Parathyroid adenoma (tissue), 2 donors: ENCODE measurements at regions not wholly inside any gene's neighbourhood (a gene's known extent, or its start where the extent isn't known, plus 50 kb on each side); places are given as distances from the start of the nearest gene placed in this dataset.
"Not testable (repeated sequence)": the region's sequence is repeated elsewhere in the genome, so short reads cannot be mapped to it uniquely, and the experiment has no call there.

Experiments
- H2AFZ ChIP-seq: fragments of 300-600 bp; sonication (generic); one replicate; pipeline ENCODE4 v1.7.0; 2017; ENCODE audit warnings: antibody characterized with exemption, mild to moderate bottlenecking
- H3K27ac ChIP-seq: fragments of 300-600 bp; sonication (generic); one replicate; pipeline ENCODE4 v1.7.0; 2017
- H3K27me3 ChIP-seq: fragments of 300-600 bp; sonication (generic); one replicate; pipeline ENCODE4 v1.7.0; 2017; ENCODE audit warnings: low read length; ENCODE audit not compliant: control insufficient read depth, insufficient read depth
- H3K36me3 ChIP-seq: fragments of 300-600 bp; sonication (generic); one replicate; pipeline ENCODE4 v1.7.0; 2017; ENCODE audit warnings: low read length; ENCODE audit not compliant: control insufficient read depth, insufficient read depth
- H3K4me1 ChIP-seq: fragments of 300-600 bp; sonication (generic); one replicate; pipeline ENCODE4 v1.7.0; 2017; ENCODE audit warnings: control low read depth
- H3K4me2 ChIP-seq: fragments of 300-600 bp; sonication (generic); one replicate; pipeline ENCODE4 v1.7.0; 2017; ENCODE audit warnings: low read length
- H3K4me3 ChIP-seq: fragments of 300-600 bp; sonication (generic); one replicate; pipeline ENCODE4 v1.7.0; 2017; ENCODE audit warnings: low read depth, low read length
- H3K79me2 ChIP-seq: fragments of 300-600 bp; sonication (generic); one replicate; pipeline ENCODE4 v1.7.0; 2017; ENCODE audit warnings: control low read depth
- H3K9ac ChIP-seq: fragments of 300-600 bp; sonication (generic); one replicate; pipeline ENCODE4 v1.7.0; 2017; ENCODE audit warnings: mild to moderate bottlenecking
- H3K9me3 ChIP-seq: fragments of 300-600 bp; sonication (generic); one replicate; pipeline ENCODE4 v1.7.0; 2017; ENCODE audit warnings: low read length; ENCODE audit not compliant: control insufficient read depth
- CTCF ChIP-seq: fragments of 300-600 bp; sonication (generic); IDR thresholded peaks from one replicate; pipeline ENCODE4 v1.7.0; 2017; ENCODE audit warnings: antibody characterized with exemption, mild to moderate bottlenecking
- donor health status: primary hyperparathyroidism.

GRCh38 chr2:88999365-88999764, 307.9 kb downstream of the RPIA start:
- Histone ChIP-seq H3K36me3 (no peaks in the 10 kb centered on the region), H2AFZ (no peak overlapping the region), H3K4me3 (no peak overlapping the region), H3K4me2 (no peak overlapping the region), H3K27ac (no peak overlapping the region), H3K9ac (no peak overlapping the region), H3K4me1 (no peaks in the 10 kb centered on the region), H3K79me2 (no peaks in the 10 kb centered on the region), H3K9me3 (no peaks in the 10 kb centered on the region), H3K27me3 (no peaks in the 10 kb centered on the region)
- TF ChIP-seq CTCF, result no peak

GRCh38 chr2:89000235-89000634, 308.8 kb downstream of the RPIA start:
- no peak overlapping the region for H3K4me3 ChIP-seq
- no peaks in the 10 kb centered on the region for H3K36me3 ChIP-seq
- H3K9ac ChIP-seq, result no peak overlapping the region
- H3K27me3 ChIP-seq, result no peaks in the 10 kb centered on the region
- no peak for TF ChIP-seq CTCF
- no peaks in the 10 kb centered on the region for H3K9me3 ChIP-seq
- H3K27ac ChIP-seq, result no peak overlapping the region
- no peaks in the 10 kb centered on the region for H3K79me2 ChIP-seq
- H3K4me1 ChIP-seq, result no peaks in the 10 kb centered on the region
- H2AFZ ChIP-seq, result no peak overlapping the region
- no peak overlapping the region for H3K4me2 ChIP-seq

- not testable (repeated sequence) for H3K4me3 ChIP-seq, H3K4me2 ChIP-seq, H3K79me2 ChIP-seq, H3K9ac ChIP-seq, H3K4me1 ChIP-seq, H3K27me3 ChIP-seq, H3K36me3 ChIP-seq, H3K27ac ChIP-seq, H2AFZ ChIP-seq, H3K9me3 ChIP-seq
Observed at GRCh38 chr2:89004238-89004637, 312.8 kb downstream of the RPIA start.

- not testable (repeated sequence) for H3K27me3 ChIP-seq, H3K4me3 ChIP-seq, H3K4me1 ChIP-seq, H3K4me2 ChIP-seq, H3K79me2 ChIP-seq, H3K27ac ChIP-seq, H3K9me3 ChIP-seq, H2AFZ ChIP-seq, H3K9ac ChIP-seq, H3K36me3 ChIP-seq
Observed at GRCh38 chr2:89020566-89020965, 329.1 kb downstream of the RPIA start.

- not testable (repeated sequence) for H3K4me3 ChIP-seq, H3K36me3 ChIP-seq, H3K27me3 ChIP-seq, H3K4me2 ChIP-seq, H3K27ac ChIP-seq, H3K4me1 ChIP-seq, H3K9me3 ChIP-seq, H2AFZ ChIP-seq, H3K79me2 ChIP-seq, H3K9ac ChIP-seq
Observed at GRCh38 chr2:89026296-89026695, 334.8 kb downstream of the RPIA start.

GRCh38 chr2:89027115-89027514, 335.6 kb downstream of the RPIA start:
- not testable (repeated sequence) for H3K9ac ChIP-seq, H3K79me2 ChIP-seq, H3K27me3 ChIP-seq, H3K4me1 ChIP-seq, H3K4me2 ChIP-seq, H3K4me3 ChIP-seq, H3K9me3 ChIP-seq, H3K27ac ChIP-seq, H2AFZ ChIP-seq, H3K36me3 ChIP-seq

- H3K27ac ChIP-seq, H3K4me3 ChIP-seq, H3K4me1 ChIP-seq, H2AFZ ChIP-seq, H3K9ac ChIP-seq, H3K9me3 ChIP-seq, H3K79me2 ChIP-seq, H3K4me2 ChIP-seq, H3K36me3 ChIP-seq, H3K27me3 ChIP-seq: not testable (repeated sequence)
Observed at GRCh38 chr2:89027536-89027935, 336.1 kb downstream of the RPIA start.

GRCh38 chr2:89029257-89029656, 337.8 kb downstream of the RPIA start:
- not testable (repeated sequence) for H3K9ac ChIP-seq, H3K27ac ChIP-seq, H3K27me3 ChIP-seq, H3K79me2 ChIP-seq, H3K36me3 ChIP-seq, H3K9me3 ChIP-seq, H3K4me1 ChIP-seq, H3K4me3 ChIP-seq, H3K4me2 ChIP-seq, H2AFZ ChIP-seq
